GM12872 (cell line): ENCODE measurements at regions not wholly inside any gene's neighbourhood (a gene's known extent, or its start where the extent isn't known, plus 50 kb on each side); places are given as distances from the start of the nearest gene placed in this dataset.

Experiments
- CTCF ChIP-seq: IDR thresholded peaks from 3 replicates; pipeline ENCODE4 v1.5.1; 2011; ENCODE audit warnings: low read depth, mild to moderate bottlenecking, low read length, moderate library complexity; ENCODE audit not compliant: insufficient read depth

DNA sequence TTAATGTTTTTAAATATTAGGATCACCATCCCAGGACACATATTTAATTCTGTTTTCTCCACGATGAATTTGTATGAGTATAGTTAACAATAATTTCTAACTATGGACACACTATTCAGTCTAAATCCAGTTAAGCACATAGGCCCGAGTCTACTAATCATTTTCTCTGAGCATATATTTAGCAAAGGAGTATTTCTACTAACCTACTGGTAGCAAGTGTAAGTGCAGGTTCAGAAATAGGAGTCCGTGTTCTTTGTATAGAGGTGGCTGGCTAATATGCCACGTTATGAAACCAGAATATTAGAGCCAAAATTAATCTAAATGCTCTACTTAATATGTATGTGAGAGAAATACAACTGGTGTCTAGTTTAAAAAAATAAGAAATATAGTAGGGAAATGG is 416.6 kb upstream of the NXPH2 start:
- TF ChIP-seq CTCF, result no peak

DNA sequence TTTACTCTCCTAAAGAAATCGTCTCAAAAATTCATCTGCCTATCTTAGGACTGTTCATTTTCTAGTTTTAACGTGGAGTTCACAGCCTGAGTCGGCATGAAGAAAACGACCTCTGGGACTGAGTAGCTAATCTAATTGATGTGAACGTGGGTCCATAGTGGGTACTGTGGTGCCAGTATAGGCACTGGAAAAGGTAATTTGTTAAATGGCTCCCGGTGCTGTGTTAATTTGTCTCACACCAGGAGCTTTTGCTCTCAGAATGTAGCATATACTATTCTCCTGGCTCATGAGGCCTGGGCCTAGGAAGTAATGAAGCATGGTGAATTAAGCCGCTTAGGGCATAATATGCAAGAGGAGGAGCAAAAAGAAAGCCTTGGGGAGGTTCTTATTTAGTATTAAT is 414.4 kb upstream of the NXPH2 start:
- TF ChIP-seq CTCF, result no peak

- no peak for TF ChIP-seq CTCF
Measured at GRCh38 chr2:139177041-139177440, 396.9 kb upstream of the NXPH2 start.

DNA sequence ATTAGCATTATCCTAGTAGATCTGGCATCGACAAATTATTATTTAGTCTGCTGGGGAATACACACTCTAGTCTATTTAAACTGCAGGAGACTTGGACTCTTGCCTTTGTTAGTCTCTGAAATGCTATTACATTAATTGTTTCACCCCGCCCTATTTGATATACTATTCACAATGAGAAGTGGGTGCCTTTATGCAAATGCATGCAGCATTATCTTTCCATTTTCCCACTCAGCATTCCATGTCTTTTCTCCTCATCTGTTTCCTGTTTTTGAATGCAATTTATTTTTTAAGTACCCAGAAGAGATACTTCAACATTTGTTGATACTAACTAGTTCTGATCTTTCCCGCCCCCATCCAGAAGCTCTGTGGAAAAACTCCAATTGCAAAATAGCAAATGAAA is 395.3 kb upstream of the NXPH2 start:
- TF ChIP-seq CTCF, result no peak

DNA sequence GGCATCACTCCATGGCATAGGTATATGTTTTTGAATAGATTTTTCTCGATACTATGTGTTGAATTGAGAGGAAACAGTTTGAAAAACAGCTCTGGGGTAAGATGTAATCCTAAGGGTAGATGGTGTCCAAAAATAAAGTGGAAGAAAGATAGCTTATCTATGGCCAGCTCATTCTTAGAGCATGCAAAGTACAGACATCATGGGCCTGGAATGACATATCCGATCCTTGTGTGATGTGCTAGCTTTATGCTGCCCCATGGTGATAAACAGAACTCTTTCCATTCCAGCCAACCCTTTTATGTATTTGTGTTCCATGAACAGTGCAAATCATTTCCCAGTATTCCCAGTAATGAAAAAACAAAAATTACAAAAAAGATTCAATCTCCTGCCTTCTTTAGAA is 390.2 kb upstream of the NXPH2 start:
- TF ChIP-seq CTCF, result no peak

DNA sequence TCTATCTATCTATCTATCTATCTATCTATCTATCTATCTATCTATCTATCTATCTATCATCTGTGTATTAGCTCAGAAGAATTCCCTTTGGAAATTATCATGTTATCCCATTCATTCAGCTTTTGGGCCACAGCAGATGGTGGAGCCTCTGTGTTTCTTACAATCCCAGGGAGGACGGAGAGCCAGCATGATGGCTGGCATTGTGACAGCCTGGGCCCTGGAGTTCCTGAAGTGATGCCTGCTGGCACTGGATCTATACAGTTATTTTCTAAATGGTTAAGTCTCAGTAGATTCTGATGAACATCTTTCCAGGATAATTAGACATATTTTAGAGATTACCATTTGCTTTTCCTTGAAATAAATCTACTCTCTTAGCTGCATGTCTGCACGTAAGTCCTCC is 385.4 kb upstream of the NXPH2 start:
- no peak for TF ChIP-seq CTCF

- TF ChIP-seq CTCF, result no peak
Measured at GRCh38 chr2:139165041-139165440, 384.9 kb upstream of the NXPH2 start.

- no peak for TF ChIP-seq CTCF
Measured at GRCh38 chr2:139162957-139163356, 382.8 kb upstream of the NXPH2 start.
